LNCaP clone FGC (cell line): ENCODE measurements at regions not wholly inside any gene's neighbourhood (a gene's known extent, or its start where the extent isn't known, plus 50 kb on each side); places are given as distances from the start of the nearest gene placed in this dataset.
A peak's percentile ranks its signal among the peaks of the same experiment; 100 is the strongest.
"Not testable (repeated sequence)": the region's sequence is repeated elsewhere in the genome, so short reads cannot be mapped to it uniquely, and the experiment has no call there.

Source experiments
- DNase-seq: peaks from one replicate; pipeline ENCODE4 v3.0.0-alpha.2; 2011; ENCODE audit warnings: low read depth
- H3K4me3 ChIP-seq: 2 replicates; pipeline ENCODE4 v1.5.1; 2011; ENCODE audit warnings: mild to moderate bottlenecking, low read depth, low read length, control low read depth
- CTCF ChIP-seq: IDR thresholded peaks from 2 replicates; pipeline ENCODE4 v1.5.1; 2012; ENCODE audit warnings: mild to moderate bottlenecking; ENCODE audit not compliant: control insufficient read depth, insufficient read depth; ENCODE audit errors: extremely low read depth

DNA sequence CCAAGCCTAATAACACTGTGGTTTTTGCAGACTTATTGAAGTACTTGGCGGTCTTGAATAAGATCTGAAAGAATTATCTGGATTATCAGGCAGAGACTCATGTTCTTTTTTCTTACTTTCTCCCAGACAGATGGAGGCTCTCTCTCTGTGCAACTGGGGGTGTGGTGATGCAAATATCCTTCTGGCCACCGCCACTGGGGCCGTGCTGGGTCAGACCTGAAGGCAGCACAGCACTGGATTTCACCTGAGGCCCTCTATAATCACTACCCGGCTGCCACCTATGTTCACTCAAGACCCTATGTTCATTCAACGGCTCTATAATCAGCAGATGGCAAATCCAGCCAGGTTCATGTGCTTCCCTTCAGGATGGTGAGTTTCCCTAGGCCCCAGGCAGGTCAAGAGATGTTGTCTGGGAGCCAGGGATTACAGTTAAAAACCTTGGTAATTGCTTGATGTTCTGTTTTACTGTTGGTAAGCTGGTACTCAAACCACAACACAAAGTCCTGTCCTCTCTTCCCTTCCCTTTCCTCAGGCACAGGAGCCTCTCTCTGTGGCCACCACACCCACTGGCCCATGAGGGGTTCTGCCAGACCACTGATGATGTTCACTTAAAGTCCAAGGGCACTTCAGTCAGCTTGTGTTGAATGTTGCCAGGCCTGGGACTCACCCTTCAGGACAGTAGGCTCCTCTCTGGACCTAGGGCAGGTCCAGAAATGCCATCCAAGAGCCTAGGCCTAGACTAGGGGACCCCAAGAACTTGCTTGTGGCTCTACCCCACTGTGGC lies 205.3 kb upstream of the GCFC2 start:
- no peak for DNase-seq
- no peak overlapping the region for H3K4me3 ChIP-seq
- no peak for TF ChIP-seq CTCF

- peak; percentile 81 for TF ChIP-seq CTCF
- H3K4me3 ChIP-seq = no peak overlapping the region
- peak; percentile 34 for DNase-seq
Observed at GRCh38 chr2:75896779-75897366, 186.2 kb upstream of the GCFC2 start.

GRCh38 chr2:75894170-75894569 lies 183.5 kb upstream of the GCFC2 start:
- no peak for TF ChIP-seq CTCF
- no peak for DNase-seq
- H3K4me3 ChIP-seq = no peak overlapping the region

DNA sequence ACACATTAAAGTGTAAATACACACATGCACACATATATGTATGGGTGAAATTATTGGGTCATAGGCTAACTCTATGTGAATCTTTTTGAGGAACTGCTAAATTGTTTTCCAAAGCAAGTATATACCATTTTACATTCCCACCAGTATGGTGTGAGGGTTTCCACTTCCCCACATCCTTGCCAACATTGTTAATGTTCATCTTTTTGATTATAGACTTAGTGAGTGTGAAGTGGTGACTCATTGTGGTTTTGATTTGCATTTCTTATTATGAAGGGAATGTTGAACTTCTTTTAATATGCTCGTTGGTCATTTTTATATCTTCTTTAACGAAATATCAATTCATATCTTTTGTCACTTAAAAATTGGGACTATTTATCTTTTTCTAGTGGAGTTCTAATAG lies 181.8 kb upstream of the GCFC2 start:
- no peak for DNase-seq
- TF ChIP-seq CTCF = no peak

DNA sequence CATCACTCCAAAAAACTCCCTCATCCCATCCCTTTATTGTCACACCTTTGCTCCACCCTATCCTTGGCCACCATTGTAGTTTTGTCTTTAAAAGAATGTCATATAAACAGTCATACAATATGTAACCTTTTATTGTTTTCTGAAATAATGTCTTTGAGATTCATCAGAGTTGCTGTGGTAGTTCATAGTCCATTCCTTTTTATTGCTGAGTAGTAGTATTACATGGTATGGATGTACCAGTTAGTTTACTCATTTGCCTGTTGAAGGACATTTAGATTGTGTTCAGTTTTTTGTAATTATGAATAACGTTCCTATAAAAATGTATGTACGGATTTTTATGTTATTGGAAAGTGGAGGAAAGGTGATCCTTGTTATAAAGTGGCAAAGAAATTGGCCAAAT lies 171.8 kb upstream of the GCFC2 start:
- DNase-seq = no peak
- no peak overlapping the region for H3K4me3 ChIP-seq
- TF ChIP-seq CTCF = no peak

More for the DNA sequence above, 181.8 kb upstream of the GCFC2 start:
- H3K4me3 ChIP-seq = no peak overlapping the region

DNA sequence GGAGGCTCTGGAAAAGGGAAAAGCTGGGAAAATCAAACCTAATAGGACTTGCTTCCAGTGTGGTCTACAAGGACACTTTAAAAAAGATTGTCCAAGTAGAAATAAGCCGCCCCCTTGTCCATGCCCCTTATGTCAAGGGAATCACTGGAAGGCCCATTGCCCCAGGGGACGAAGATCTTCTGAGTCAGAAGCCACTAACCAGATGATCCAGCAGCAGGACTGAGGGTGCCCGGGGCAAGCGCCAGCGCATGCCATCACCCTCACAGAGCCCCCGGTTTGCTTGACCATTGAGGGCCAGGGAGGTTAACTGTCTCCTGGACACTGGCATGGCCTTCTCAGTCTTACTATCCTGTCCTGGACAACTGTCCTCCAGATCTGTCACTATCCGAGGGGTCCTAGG lies 164.9 kb upstream of the GCFC2 start:
- H3K4me3 ChIP-seq, DNase-seq: not testable (repeated sequence)

- DNase-seq, H3K4me3 ChIP-seq: not testable (repeated sequence)
Observed at GRCh38 chr2:75871762-75872614, 161.3 kb upstream of the GCFC2 start.
